ENCODE measurements at regions not wholly inside any gene's neighbourhood (a gene's known extent, or its start where the extent isn't known, plus 50 kb on each side); places are given as distances from the start of the nearest gene placed in this dataset.

DNA sequence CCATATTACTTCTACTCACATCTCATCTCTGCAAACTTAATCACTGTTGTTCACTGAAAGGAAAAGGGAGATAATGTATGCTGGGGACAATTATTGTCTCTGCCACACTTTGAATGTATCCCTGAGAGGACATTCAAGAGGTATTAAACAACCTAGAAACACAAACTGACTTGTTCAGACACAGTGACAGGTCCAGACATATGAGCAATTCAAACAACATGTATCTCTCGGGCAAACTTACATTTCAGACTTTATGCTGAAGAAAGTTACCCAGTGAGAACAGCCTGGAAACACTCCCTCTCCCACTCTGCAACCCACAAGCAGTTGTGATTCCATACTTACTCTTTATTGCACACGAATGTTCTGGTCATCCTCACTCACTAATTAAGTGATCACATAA is 968.7 kb upstream of the SLC10A2 start:
- TF ChIP-seq POLR2AphosphoS5 (IDR thresholded peaks at IDR 0.05; ENCODE audit: low read depth, low read length): no peak
- no peak for TF ChIP-seq SPI1 (IDR thresholded peaks at IDR 0.05; ENCODE audit: low read depth, low read length)
- TF ChIP-seq POLR2A (IDR thresholded peaks at IDR 0.05; ENCODE audit: low read depth, low read length): no peak
- no peak for TF ChIP-seq PAX5 (IDR thresholded peaks at IDR 0.05; ENCODE audit: insufficient read depth, low read length, severe bottlenecking)

Data from GM12891 (cell line).